ENCODE measurements at regions not wholly inside any gene's neighbourhood (a gene's known extent, or its start where the extent isn't known, plus 50 kb on each side); places are given as distances from the start of the nearest gene placed in this dataset.

GRCh38 chr3:195003893-195004289, 267.1 kb downstream of the XXYLT1 start:
- TF ChIP-seq ZBTB33 (IDR thresholded peaks at IDR 0.05; ENCODE audit: borderline replicate concordance, low read depth), result no peak
- TF ChIP-seq POLR2AphosphoS5 (IDR thresholded peaks at IDR 0.05; ENCODE audit: low read depth, low read length), result no peak
- no peak for TF ChIP-seq CTCF (IDR thresholded peaks at IDR 0.05)
- no peak for TF ChIP-seq RCOR1 (IDR thresholded peaks at IDR 0.05; ENCODE audit: low read length)
- TF ChIP-seq RAD21 (IDR thresholded peaks at IDR 0.05; ENCODE audit: low read length), result no peak
- no peak for TF ChIP-seq RXRA (IDR thresholded peaks at IDR 0.05; ENCODE audit: borderline replicate concordance, low read depth)
